Thyroid gland (tissue), 4 donors: ENCODE measurements at regions not wholly inside any gene's neighbourhood (a gene's known extent, or its start where the extent isn't known, plus 50 kb on each side); places are given as distances from the start of the nearest gene placed in this dataset.

Experiments used
- DNase-seq, 2 donors: peaks; one replicate each; pipeline ENCODE4 v3.0.0-alpha.2; 2019
- H3K27ac ChIP-seq, 3 donors: fragments of 200-600 bp; sonication (generic); 1 replicate in 2 of 3; 2 replicates in 1 of 3; pipeline ENCODE4 v1.5.1; 2016 to 2019; ENCODE audit warnings: mild to moderate bottlenecking in 1 of 3, moderate library complexity in 1 of 3
- H3K27me3 ChIP-seq: fragments of 200-600 bp; sonication (generic); one replicate; pipeline ENCODE4 v1.5.1; 2019
- H3K36me3 ChIP-seq, 2 donors: fragments of 200-600 bp; sonication (generic); one replicate each; pipeline ENCODE4 v1.5.1; 2016 to 2019
- H3K4me1 ChIP-seq, 2 donors: fragments of 200-600 bp; sonication (generic); one replicate each; pipeline ENCODE4 v1.5.1; 2017 to 2019
- H3K4me3 ChIP-seq, 3 donors: fragments of 200-600 bp; sonication (generic); replicated peaks in 1 of 3; 1 replicate in 2 of 3; 2 replicates in 1 of 3; pipeline ENCODE4 v1.5.1; 2016; ENCODE audit warnings: mild to moderate bottlenecking in 1 of 3
- H3K9me3 ChIP-seq: fragments of 200-600 bp; sonication (generic); one replicate; pipeline ENCODE4 v1.5.1; 2017
- POLR2A ChIP-seq, 2 donors: fragments of 450-650 bp; IDR thresholded peaks; one replicate each; pipeline ENCODE4 v1.6.1; 2017; ENCODE audit warnings: antibody characterized with exemption in 2 of 2, mild to moderate bottlenecking in 2 of 2, moderate library complexity in 1 of 2
- WGBS, 2 donors: methylation state at CpG; one replicate each; pipeline ENCODE4 v1.1.5; 2017; 5-methylcytosine and 5-hydroxymethylcytosine counted together
- intact Hi-C: fragments of 100-400 bp; cut with DNase I; formaldehyde crosslinking; loops from one replicate; pipeline ENCODE4 v1.15.1; 2023
- TF ChIP-seq, protein P1 (sequence below), 6 experiments: fragments of 200-600 bp in 3 of 6; fragments of 450-650 bp in 3 of 6; sonication (generic) in 3 of 6; IDR thresholded peaks; one replicate each; pipeline ENCODE4 v1.5.1; 2016 to 2019; ENCODE audit warnings: antibody characterized with exemption in 6 of 6, mild to moderate bottlenecking in 2 of 6, inconsistent platforms in 1 of 6, moderate library complexity in 1 of 6

DNA sequence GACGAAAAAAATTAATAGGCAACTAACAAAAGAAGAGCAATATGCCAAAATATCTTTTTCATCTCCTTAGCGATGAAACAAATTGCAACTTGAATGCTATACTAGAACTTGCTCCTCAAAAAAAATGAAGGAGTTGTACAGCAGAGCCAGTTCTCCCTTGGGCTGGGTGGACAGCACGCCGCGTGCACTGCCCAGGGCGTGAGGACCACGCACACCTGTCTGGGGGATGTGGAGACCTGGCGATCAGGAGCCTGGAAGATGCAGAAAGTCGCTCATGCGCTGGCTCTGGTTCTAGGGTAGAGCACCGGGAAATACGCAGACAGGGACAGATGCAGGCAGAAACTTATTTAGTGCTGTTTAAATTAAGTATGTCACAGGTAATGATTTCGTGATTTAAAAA lies 342.0 kb upstream of the IRX4 start:
- intact Hi-C loops, result no loop called here

DNA sequence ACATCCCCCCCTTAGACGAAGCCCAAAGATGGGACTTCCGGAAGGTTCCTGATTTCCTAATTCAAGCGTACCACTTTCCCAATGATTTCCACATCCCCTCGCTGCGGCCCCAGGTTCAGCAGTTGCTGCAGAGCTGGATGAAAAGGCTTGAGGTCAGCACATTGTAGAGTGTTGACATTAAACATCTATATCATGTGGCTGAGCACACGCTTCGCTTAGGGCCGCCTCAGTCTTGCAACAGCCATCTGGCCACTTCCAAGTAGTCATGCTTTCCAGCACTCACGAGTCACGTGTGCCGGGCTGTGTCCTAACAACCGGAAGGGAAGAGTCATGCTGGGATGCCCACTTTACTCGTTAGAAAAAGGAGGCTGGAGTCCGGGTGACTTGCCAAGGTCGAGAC lies 340.6 kb upstream of the IRX4 start:
- no peaks in the 10 kb centered on the region for H3K36me3 ChIP-seq
- intact Hi-C loops, result no loop called here
- no peak for TF ChIP-seq POLR2A (IDR thresholded peaks at IDR 0.05)
- TF ChIP-seq, protein P1, sequence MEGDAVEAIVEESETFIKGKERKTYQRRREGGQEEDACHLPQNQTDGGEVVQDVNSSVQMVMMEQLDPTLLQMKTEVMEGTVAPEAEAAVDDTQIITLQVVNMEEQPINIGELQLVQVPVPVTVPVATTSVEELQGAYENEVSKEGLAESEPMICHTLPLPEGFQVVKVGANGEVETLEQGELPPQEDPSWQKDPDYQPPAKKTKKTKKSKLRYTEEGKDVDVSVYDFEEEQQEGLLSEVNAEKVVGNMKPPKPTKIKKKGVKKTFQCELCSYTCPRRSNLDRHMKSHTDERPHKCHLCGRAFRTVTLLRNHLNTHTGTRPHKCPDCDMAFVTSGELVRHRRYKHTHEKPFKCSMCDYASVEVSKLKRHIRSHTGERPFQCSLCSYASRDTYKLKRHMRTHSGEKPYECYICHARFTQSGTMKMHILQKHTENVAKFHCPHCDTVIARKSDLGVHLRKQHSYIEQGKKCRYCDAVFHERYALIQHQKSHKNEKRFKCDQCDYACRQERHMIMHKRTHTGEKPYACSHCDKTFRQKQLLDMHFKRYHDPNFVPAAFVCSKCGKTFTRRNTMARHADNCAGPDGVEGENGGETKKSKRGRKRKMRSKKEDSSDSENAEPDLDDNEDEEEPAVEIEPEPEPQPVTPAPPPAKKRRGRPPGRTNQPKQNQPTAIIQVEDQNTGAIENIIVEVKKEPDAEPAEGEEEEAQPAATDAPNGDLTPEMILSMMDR (IDR thresholded peaks at IDR 0.05), result no peak
- no peak for DNase-seq
- no peak overlapping the region for H3K27ac ChIP-seq
- H3K9me3 ChIP-seq, result no peaks in the 10 kb centered on the region
- H3K4me3 ChIP-seq, result no peak overlapping the region
- whole genome bisulfite sequencing, 2 donors, result 83 to 91% methylated on average over 15 of the region's 15 CpGs
- no peaks in the 10 kb centered on the region for H3K4me1 ChIP-seq
- no peaks in the 10 kb centered on the region for H3K27me3 ChIP-seq

More for the DNA sequence above, 342.0 kb upstream of the IRX4 start:
- no peak for DNase-seq
- no peaks in the 10 kb centered on the region for H3K27me3 ChIP-seq
- H3K4me1 ChIP-seq, result no peaks in the 10 kb centered on the region
- 89 to 92% methylated on average over 13 of the region's 13 CpGs for WGBS, 2 donors
- no peak overlapping the region for H3K27ac ChIP-seq
- no peak for TF ChIP-seq POLR2A (IDR thresholded peaks at IDR 0.05)
- TF ChIP-seq, protein P1 (IDR thresholded peaks at IDR 0.05), result no peak
- no peak overlapping the region for H3K4me3 ChIP-seq
- H3K36me3 ChIP-seq, result no peaks in the 10 kb centered on the region
- no peaks in the 10 kb centered on the region for H3K9me3 ChIP-seq

DNA sequence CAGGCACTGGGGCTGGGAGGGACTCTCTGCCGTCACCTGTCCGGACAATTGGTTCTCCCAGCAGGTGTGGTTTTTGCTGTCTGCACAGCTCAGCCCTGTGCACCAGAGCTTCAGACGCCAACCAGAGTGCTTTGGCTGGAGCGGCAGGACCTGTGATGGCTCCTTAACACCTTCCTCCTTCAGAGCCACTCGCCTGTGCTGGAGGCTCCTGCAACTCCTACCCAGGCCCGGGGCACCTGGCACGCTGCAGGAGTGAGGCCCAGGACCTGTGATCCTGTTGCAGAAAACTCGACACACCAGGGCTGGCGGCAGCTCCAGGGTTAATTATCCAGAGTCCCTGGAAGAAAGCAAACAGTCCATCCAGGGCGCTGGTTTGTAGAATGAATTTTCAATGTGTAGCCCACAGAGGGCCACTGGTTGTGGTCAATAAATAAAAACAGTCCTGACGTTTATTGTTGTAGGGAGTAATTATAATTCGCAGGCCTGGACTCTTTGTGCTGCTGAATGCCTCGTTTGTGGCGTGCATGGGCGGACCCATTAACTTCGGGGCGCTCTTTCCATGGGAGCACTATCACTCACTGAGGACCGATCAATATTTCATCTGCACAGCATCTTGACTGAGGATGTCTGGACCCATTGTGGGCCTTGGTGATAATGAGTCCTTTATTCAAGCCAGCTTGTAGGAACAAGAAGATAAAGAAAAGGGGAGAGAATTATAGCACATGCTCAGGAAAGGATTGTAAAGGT lies 339.7 kb upstream of the IRX4 start:
- H3K4me3 ChIP-seq, result no peak overlapping the region
- H3K27ac ChIP-seq, result no peak overlapping the region
- no peaks in the 10 kb centered on the region for H3K27me3 ChIP-seq
- intact Hi-C loops, result no loop called here
- H3K9me3 ChIP-seq, result no peaks in the 10 kb centered on the region
- no peak for DNase-seq
- TF ChIP-seq POLR2A (IDR thresholded peaks at IDR 0.05), result no peak
- TF ChIP-seq, protein P1 (IDR thresholded peaks at IDR 0.05), result no peak
- WGBS, 2 donors, result 84 to 88% methylated on average over 17 to 18 of the region's 18 CpGs
- no peaks in the 10 kb centered on the region for H3K4me1 ChIP-seq
- no peaks in the 10 kb centered on the region for H3K36me3 ChIP-seq

DNA sequence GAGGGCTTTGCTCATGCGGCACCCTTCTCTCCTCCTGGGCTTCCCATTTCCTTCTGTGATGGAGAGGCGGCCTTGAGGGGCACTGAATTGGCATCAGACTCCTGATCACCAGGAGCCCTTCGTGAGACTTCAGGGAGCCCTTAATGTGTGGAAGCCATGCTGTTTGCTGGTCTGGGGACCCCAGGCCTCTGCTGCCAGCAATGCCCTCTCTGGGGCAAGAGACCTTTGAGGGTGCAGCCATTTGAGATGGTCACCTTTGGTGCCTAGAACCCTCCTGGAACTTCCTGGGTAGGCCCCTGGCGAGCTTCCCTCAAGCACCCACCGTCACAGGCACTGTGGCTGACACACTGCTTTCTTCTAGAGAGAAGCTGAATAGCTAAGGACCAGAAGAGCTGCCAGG lies 338.7 kb upstream of the IRX4 start:
- H3K4me3 ChIP-seq, result no peak overlapping the region
- no peaks in the 10 kb centered on the region for H3K9me3 ChIP-seq
- H3K27ac ChIP-seq, result no peak overlapping the region
- H3K4me1 ChIP-seq, result no peaks in the 10 kb centered on the region
- no peaks in the 10 kb centered on the region for H3K27me3 ChIP-seq
- no peak for TF ChIP-seq POLR2A (IDR thresholded peaks at IDR 0.05)
- TF ChIP-seq, protein P1 (IDR thresholded peaks at IDR 0.05), result no peak
- intact Hi-C loops, result no loop called here
- WGBS, 2 donors, result 87 to 91% methylated on average over 5 of the region's 5 CpGs
- no peaks in the 10 kb centered on the region for H3K36me3 ChIP-seq
- no peak for DNase-seq

DNA sequence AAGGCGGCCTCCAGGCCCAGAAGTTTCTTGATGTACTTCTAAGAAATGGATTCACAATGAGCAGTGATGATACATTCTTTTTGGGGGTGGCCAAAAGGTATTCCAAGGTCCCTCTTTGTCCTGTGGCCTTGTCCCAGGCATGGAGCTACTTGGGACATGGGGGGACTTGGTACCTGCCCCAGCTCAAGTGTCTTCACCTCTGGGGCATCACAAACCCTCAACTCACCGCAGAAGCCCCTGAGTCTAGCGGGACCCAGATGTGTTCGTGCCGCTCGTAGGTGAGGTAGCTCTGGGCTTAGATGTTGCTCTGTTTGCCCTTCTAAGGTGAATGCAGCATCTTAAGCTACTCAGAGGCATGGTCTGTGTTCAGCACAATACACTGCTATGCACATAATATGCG lies 338.0 kb upstream of the IRX4 start:
- WGBS, 2 donors, result 83 to 92% methylated on average over 7 of the region's 7 CpGs
- H3K27me3 ChIP-seq, result no peaks in the 10 kb centered on the region
- H3K9me3 ChIP-seq, result no peaks in the 10 kb centered on the region
- no peak overlapping the region for H3K27ac ChIP-seq
- no peaks in the 10 kb centered on the region for H3K36me3 ChIP-seq
- no peak overlapping the region for H3K4me3 ChIP-seq
- H3K4me1 ChIP-seq, result no peaks in the 10 kb centered on the region
- DNase-seq, result no peak
- TF ChIP-seq POLR2A (IDR thresholded peaks at IDR 0.05), result no peak
- TF ChIP-seq, protein P1 (IDR thresholded peaks at IDR 0.05), result no peak
- intact Hi-C loops, result no loop called here
